Heart left ventricle (tissue), 13 donors: ENCODE measurements at regions not wholly inside any gene's neighbourhood (a gene's known extent, or its start where the extent isn't known, plus 50 kb on each side); places are given as distances from the start of the nearest gene placed in this dataset.

ENCODE experiments used
- CTCF ChIP-seq, 12 donors: fragments of 200-600 bp; sonication (generic) in 4 of 12; IDR thresholded peaks; one replicate each; pipeline versions ENCODE4 v1.5.0 to v1.8.0; 2018 to 2022; ENCODE audit warnings: antibody characterized with exemption in 12 of 12, mild to moderate bottlenecking in 5 of 12
- POLR2A ChIP-seq, 2 donors: fragments of 450-650 bp; IDR thresholded peaks; one replicate each; pipeline ENCODE4 v1.6.1; 2017; ENCODE audit warnings: antibody characterized with exemption in 2 of 2, mild to moderate bottlenecking in 2 of 2, moderate library complexity in 2 of 2
- donor health status: ischemic (EF 13 %, LVEDD 7.1; RV severe dilation, severe dysfunction).
- donor health status: DM: no; HTN: yes; CAD: no.
- donor health status: DM: no; HTN: no; CAD: no.
- donor health status: ischemic (EF 25% LVEDD 6.9; RV normal size, moderate dysfunction).
- donor health status: ischemic (EF 25% LVEDD 5.7; RV mildly dilated, moderate dysfunction).
- donor health status: ischemic (EF 35%, LVEDD 5.7; RV mildly dilated, moderate dysfunction).
- donor health status: nonischemic (EF 11% LVEDD 7.7; RV severe dilation, severe dysfunction).
- donor health status: DM: yes; HTN: yes; CAD: no.
- donor health status: PGD.
- donor health status: ischemic (EF 29% LVEDD 5.4; RV normal size, mild dysfunction).
- donor health status: nonischemic (EF 23%, LVEDD 6.1; RV moderate dilation, normal function).

- no peak for TF ChIP-seq CTCF (IDR thresholded peaks at IDR 0.05)
- TF ChIP-seq POLR2A (IDR thresholded peaks at IDR 0.05): no peak
Observed at GRCh38 chr10:22111705-22112104, 106.1 kb downstream of the EBLN1 start.
